ENCODE measurements at regions not wholly inside any gene's neighbourhood (a gene's known extent, or its start where the extent isn't known, plus 50 kb on each side); places are given as distances from the start of the nearest gene placed in this dataset.

DNA sequence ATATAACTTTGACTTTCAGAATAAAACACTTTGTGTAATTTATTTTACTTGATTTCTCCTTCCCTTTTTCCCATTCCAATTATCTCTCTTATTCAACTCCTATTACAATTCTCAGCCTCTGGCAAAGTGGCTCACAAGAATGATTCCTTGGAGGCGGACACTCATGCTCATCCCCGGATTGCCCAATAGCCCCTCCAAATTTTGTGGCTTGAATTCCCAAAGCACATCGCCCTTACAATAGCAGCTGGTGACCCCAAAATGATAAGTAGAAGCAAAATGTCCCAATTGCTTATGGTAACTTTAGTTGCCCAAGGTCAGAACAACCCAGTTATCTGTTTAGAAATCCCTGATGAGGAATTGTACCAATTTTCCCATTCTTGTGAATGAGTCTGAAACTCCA, 1523.5 kb upstream of the PRR20A start:
- TF ChIP-seq CTCF (IDR thresholded peaks at IDR 0.05; ENCODE audit: insufficient read depth, low read depth, low read length) (no peak), EZH2 (IDR thresholded peaks at IDR 0.05; ENCODE audit: insufficient read depth, low read length) (no peak)

All from astrocyte (in vitro differentiated cells and primary cell).